HG03039 (cell line): ENCODE measurements at regions not wholly inside any gene's neighbourhood (a gene's known extent, or its start where the extent isn't known, plus 50 kb on each side); places are given as distances from the start of the nearest gene placed in this dataset.
"Not testable (repeated sequence)": the region's sequence is repeated elsewhere in the genome, so short reads cannot be mapped to it uniquely, and the experiment has no call there.

Experiments used
- ATAC-seq: cut with Tn5 transposase; IDR thresholded peaks from one replicate; pipeline ENCODE4 v1.9.1; 2021; ENCODE audit warnings: mild to moderate bottlenecking, moderate library complexity; ENCODE audit not compliant: unreplicated experiment

DNA sequence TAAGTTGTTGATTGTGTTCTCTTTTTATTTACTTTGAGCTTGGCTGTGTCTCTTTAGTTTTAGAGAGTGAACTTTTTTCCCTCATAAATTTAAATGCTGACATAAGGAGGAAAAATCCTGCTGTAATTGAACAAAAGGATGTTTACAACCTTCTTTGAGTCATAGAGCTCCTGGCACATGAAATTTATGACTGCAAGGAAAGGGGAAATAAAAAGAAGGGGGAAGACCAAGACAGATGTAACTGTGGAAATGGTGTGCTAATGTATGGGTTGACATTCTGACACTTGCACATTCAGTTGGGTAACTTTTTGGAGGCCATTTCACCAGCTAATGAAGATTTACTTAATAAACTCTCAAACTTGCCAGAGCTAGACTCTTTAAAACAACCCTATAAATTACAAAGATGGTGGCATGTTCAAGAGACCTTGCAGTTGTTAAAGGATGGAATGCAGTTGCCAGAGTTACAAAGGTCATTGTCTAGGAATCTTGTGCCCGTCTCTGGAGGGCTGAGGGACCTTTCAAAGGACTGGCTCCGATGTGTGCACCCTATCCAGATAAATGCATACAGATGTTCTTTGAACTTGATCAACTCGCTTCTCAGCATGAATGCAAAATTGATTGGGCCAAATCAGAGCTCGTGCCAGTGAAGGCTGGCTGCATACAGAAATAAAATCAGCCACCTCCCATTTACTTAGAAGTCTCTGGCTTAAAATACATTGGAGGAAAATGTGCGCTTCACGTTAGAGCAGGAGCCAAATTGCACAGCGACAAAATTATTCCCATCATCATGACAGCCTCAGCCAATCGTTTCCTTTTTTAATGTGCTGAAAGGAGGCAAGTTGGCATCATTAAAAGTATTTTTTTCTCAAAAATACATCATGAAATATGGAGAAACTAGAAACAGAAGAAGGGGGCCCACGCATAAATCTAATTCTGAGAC is 289.0 kb upstream of the XYLT1 start:
- no peak for ATAC-seq

- ATAC-seq = no peak
These were observed 287.0 kb upstream of the XYLT1 start for GRCh38 chr16:17757808-17758207.

DNA sequence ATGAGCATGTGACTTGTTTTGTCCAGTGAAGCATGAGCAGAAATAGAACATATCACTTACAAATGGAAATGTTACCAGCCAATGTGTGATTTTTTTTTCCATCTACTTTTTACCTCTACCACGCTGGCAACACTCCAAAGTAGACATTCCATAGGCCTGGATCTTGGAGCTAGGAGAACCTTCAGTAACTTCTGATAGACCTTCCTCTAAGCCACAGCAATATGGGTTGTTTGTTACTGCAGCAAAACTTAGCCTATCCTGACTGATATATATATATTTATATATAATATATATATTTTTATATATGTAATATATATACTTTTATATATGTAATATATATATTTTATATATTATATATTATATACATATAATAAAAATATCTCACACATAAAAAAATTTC is 284.4 kb upstream of the XYLT1 start:
- ATAC-seq = no peak

DNA sequence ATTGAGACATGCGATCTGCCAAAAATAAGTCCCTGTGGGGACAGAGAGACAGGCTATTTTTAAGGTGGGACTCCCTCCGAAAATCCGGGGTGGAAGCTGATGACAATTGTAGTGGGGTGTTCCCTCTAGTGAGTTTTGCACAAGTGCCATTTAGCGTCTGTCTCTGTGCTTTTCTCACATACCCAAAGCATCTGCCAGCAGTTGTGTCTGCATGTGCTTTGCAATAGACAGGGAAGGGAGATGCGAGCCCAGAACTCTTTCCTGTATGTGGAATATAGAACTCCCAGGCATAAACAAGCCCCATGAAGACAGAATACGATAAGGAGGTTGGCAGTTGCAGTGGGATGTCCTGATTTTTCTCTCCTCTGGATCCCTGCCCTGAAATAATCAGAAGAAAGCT is 282.7 kb upstream of the XYLT1 start:
- ATAC-seq = no peak

DNA sequence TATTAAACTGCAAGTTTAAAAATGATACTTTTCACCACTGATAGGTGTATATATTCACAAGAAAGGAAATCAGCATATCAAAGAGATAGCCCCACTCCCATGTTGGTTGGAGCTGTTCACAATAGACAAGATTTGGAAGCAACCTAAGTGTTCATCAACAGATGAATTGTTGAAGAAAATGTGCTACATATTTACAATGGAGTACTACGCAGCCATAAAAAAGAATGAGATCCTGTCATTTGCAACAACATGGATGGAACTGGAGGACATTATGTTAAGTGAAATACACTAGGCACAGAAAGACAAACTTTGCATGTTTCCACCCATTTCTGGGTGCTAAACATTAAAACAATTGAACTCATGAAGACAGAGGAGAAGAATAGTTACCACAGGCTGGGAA is 278.9 kb upstream of the XYLT1 start:
- no peak for ATAC-seq

GRCh38 chr16:17748044-17748719 is 277.4 kb upstream of the XYLT1 start:
- no peak for ATAC-seq

GRCh38 chr16:17747081-17747756 is 276.5 kb upstream of the XYLT1 start:
- no peak for ATAC-seq

DNA sequence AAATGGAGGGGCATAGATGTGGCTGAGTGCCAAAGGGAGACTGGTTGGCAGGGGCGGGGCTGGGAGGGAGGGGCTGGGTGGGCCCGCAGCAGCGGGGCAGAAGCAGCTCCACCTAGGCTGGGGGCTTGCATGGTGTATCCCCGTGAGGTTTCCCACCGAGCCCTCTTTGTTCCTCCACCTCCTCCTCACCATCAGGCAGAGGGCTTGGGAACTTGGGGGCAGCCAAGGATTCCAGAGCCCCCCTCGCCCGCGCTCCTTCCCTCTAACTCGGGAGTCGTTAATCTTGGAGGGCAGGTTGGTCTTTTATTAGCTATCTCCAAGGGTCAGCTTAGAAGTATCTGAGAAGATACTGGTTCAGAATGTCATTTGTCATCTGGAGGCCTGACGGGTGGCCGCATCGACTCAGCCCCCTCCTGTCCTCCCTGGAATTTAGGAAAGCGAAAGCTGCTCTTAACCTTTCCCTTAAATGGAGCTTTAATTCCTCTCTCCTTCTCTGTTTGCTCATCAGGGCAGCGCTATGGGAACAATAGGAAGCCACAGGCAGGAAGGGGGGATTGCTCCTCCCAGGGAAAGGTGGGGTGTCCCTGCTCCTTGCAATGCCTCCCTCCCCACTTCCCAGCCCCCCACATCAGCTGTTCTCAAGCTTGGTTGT is 274.3 kb upstream of the XYLT1 start:
- no peak for ATAC-seq

DNA sequence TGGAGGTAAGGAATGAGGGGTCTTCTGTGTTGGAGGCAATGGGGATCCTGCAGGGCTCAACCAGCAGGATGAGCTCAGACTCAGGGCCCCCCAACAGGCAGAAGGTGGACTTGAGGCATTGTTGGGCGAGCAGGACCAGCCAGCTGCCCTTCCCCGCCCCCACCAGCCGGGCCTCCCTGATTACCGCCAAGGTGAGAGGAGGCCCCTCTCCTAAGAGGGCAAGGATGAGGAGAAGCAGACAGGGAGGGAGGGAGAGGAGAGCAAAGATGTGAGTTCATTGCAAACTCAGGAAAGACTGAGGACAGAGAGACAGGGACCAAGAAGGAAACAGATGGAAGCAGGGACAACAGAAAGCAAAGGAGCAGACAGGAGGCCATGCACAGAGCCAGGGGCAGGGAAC is 272.8 kb upstream of the XYLT1 start:
- no peak for ATAC-seq

DNA sequence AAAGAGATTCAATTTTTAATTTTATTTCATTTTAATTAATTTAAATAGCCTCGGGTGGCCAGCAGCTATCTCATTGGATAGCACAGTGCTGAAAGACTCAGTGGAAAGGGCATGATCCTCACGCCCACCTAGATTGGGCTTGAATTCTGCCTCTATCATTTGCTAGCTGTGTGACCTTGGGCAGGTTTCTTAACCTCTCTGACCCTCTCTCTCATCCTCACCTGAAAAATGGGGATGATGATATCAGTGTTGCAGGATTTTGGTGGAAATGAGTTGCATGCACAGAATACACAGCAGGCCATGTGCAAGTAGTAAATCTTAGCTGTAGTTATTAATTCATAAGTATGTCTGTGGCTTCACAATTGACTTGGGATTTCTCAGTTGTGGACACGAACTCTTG is 272.4 kb upstream of the XYLT1 start:
- ATAC-seq = no peak

DNA sequence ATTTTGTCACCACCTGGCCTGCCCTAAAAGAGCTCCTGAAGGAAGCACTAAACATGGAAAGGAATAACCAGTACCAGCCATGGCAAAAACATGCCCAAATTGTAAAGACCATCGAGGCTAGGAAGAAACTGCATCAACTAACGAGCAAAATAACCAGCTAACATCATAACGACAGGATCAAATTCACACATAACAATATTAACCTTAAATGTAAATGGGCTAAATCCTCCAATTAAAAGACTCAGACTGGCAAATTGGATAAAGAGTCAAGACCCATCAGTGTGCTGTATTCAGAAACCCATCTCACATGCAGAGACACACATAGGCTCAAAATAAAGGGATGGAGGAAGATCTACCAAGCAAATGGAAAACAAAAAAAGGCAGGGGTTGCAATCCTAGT is 264.3 kb upstream of the XYLT1 start:
- ATAC-seq = not testable (repeated sequence)

DNA sequence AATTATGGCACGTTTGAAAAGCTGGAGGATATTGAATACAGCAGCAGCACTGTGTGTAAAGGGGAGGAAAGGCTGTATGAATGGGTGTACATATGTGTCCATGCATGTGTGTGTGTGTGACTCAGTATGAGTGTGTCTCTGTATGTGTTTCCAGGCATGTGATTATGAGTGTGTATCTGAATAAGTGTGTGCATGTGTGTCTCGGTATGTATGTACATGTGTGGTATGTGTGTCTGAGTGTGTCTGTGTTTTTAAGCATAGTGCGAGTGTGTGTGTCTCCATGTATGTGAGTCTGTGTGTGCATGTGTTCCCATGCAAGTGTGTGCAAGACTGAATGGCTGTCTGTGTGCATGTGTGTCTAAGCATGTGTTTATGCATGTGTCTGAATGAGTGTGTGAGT is 259.1 kb upstream of the XYLT1 start:
- no peak for ATAC-seq

GRCh38 chr16:17728196-17728595 is 257.4 kb upstream of the XYLT1 start:
- no peak for ATAC-seq

GRCh38 chr16:17724242-17724898 is 253.6 kb upstream of the XYLT1 start:
- no peak for ATAC-seq

- ATAC-seq = no peak
These were observed 252.9 kb upstream of the XYLT1 start for GRCh38 chr16:17723531-17724134.

GRCh38 chr16:17718495-17718894 is 247.7 kb upstream of the XYLT1 start:
- no peak for ATAC-seq

DNA sequence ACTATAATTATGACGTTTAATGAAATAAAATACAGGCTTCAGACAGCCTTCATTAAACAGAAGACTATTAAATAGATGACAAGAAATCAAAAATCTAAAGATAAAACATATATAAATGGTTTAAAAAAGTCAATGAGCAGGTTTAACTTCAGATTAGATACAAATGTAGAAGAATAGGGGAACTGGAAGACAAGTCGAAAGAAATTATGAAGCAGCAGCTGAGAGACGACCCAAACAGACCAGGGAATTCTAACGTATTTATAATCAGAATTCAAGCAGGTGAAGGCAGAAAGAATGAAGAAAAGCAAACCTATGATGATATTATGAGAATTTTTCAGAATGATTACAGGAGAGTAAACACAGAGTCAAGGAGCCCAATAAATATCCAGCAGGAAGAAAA is 235.1 kb upstream of the XYLT1 start:
- no peak for ATAC-seq

- ATAC-seq = no peak
These were observed 225.9 kb upstream of the XYLT1 start for GRCh38 chr16:17696616-17697015.

- ATAC-seq = no peak
These were observed 221.7 kb upstream of the XYLT1 start for GRCh38 chr16:17692484-17692883.

DNA sequence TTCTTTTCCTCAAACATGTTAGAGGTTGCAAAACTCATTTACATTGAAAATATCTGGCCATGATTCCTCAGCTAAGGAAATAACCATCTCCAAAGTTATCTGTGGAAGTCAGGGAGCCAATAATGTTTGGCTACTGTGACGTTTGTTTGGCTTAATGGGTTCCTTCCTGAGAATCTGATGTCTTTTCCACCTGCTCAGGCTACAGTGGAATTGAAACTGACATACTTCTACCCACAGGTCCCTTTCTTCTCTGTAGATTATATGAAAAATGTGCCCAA is 221.1 kb upstream of the XYLT1 start:
- no peak for ATAC-seq
